ENCODE measurements at regions not wholly inside any gene's neighbourhood (a gene's known extent, or its start where the extent isn't known, plus 50 kb on each side); places are given as distances from the start of the nearest gene placed in this dataset.

DNA sequence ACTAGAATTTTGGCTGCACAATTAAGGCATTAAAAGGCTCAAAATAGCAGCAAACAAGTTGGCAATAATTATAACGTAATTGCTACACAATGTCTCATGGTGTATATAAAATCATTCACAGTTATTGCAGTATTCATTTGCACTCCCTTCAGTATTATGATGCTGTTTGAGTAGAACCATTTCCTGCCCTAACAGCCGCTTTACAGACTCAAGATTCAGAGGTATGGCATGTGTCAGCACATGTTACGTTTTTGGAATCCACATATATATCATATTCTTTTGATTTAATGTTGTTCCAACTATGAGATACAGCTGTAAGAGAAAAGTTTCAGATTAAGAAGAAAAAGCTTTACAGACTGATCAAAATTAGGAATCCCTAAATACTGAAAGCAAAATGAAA is 56.3 kb upstream of the NCKAP5 start:
- TF ChIP-seq ARNT (IDR thresholded peaks at IDR 0.05) (no peak), FOXK2 (IDR thresholded peaks at IDR 0.05) (no peak), FOXM1 (IDR thresholded peaks at IDR 0.05; ENCODE audit: borderline replicate concordance) (no peak), BHLHE40 (IDR thresholded peaks at IDR 0.05; ENCODE audit: borderline replicate concordance) (no peak), ZNF384 (IDR thresholded peaks at IDR 0.05) (no peak), LEF1 (IDR thresholded peaks at IDR 0.05; ENCODE audit: borderline replicate concordance) (no peak)
- TF ChIP-seq, protein P1, sequence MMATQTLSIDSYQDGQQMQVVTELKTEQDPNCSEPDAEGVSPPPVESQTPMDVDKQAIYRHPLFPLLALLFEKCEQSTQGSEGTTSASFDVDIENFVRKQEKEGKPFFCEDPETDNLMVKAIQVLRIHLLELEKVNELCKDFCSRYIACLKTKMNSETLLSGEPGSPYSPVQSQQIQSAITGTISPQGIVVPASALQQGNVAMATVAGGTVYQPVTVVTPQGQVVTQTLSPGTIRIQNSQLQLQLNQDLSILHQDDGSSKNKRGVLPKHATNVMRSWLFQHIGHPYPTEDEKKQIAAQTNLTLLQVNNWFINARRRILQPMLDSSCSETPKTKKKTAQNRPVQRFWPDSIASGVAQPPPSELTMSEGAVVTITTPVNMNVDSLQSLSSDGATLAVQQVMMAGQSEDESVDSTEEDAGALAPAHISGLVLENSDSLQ (IDR thresholded peaks at IDR 0.05): no peak
